Coronary artery (tissue), 2 donors: ENCODE measurements at regions not wholly inside any gene's neighbourhood (a gene's known extent, or its start where the extent isn't known, plus 50 kb on each side); places are given as distances from the start of the nearest gene placed in this dataset.

Experiments used
- DNase-seq: peaks from one replicate; pipeline ENCODE4 v3.0.0-alpha.2; 2017; ENCODE audit warnings: low spot score
- H3K27ac ChIP-seq, 2 donors: fragments of 200-600 bp; sonication (generic); one replicate each; pipeline ENCODE4 v1.5.1; 2016 to 2019
- H3K4me3 ChIP-seq: fragments of 200-600 bp; sonication (generic); 2 replicates; pipeline ENCODE4 v1.5.1; 2016; ENCODE audit warnings: mild to moderate bottlenecking, moderate library complexity
- TF ChIP-seq, protein P1 (sequence below): fragments of 200-600 bp; sonication (generic); IDR thresholded peaks from one replicate; pipeline ENCODE4 v1.5.1; 2019; ENCODE audit warnings: antibody characterized with exemption

DNA sequence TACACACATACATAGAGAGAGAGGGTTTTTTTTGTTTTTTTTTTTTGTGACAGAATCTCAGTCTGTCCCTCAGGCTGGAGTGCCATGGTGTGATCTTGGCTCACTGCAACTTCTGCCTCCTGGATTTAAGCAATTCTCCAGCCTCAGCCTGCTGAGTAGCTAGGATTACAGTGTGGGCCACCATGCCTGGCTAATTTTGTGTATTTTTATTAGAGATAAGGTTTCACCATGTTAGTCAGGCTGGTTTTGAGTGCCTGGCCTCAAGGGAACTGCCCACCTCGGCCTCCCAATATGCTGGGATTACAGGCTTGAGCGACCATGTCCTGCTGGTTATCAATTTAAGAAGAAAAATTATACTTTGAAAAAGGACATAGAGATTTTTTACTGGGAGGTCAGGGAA, 710.6 kb downstream of the SLC6A15 start:
- TF ChIP-seq, protein P1, sequence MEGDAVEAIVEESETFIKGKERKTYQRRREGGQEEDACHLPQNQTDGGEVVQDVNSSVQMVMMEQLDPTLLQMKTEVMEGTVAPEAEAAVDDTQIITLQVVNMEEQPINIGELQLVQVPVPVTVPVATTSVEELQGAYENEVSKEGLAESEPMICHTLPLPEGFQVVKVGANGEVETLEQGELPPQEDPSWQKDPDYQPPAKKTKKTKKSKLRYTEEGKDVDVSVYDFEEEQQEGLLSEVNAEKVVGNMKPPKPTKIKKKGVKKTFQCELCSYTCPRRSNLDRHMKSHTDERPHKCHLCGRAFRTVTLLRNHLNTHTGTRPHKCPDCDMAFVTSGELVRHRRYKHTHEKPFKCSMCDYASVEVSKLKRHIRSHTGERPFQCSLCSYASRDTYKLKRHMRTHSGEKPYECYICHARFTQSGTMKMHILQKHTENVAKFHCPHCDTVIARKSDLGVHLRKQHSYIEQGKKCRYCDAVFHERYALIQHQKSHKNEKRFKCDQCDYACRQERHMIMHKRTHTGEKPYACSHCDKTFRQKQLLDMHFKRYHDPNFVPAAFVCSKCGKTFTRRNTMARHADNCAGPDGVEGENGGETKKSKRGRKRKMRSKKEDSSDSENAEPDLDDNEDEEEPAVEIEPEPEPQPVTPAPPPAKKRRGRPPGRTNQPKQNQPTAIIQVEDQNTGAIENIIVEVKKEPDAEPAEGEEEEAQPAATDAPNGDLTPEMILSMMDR: no peak
- Histone ChIP-seq H3K4me3 (no peak overlapping the region), H3K27ac (no peak overlapping the region)
- no peak for DNase-seq

DNA sequence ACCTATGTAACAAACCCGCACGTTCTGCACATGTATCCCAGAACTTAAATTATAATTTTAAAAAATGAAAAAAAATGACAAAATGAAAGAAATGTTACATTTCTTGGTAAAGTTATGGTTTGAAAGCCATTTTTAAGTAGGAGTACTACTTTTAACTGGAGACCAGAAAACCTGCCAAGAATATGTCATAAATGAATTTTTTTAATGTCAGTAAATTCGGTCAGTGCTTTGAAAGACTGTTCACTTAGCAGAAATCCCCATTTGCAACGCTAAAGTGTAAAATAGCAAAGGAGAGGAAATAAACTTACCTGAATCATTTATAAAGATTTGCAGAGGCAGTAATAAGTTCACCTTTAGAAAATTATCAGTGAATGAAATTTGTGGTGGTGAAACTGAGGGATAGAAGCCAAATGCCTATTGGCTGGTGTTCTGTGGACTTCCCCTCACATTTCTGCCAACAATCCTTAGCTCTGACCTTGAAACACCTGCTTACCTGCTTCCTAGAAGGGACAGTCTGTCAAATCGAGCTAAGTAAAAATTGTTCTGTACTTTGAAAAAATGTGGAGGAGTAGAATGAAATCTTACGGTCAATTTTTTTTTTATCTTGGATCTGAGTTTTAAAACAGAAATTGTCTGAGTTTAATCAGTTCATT, 714.2 kb downstream of the SLC6A15 start:
- TF ChIP-seq, protein P1: no peak
- DNase-seq: no peak

DNA sequence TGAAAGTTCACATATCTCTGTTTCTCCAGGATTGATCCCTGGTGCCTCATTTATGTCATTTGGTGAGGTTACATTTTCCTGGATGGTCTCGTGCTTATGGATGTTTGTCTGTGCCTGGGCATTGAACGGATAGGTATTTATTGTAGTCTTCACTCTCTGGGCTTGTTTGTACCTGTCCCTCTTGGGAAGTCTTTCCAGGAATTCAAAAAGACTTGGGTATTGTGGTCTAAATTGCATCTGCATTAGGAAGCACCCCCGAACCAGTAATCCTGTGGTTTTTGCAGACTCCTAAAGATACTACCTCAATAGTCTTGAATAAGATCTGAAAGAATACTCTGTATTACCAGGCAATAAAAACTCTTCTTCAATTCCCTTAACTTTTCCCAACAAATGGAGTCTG, 720.8 kb downstream of the SLC6A15 start:
- TF ChIP-seq, protein P1: no peak
- DNase-seq: no peak

More for the DNA sequence above, 714.2 kb downstream of the SLC6A15 start:
- Histone ChIP-seq H3K27ac (no peak overlapping the region), H3K4me3 (no peak overlapping the region)

DNA sequence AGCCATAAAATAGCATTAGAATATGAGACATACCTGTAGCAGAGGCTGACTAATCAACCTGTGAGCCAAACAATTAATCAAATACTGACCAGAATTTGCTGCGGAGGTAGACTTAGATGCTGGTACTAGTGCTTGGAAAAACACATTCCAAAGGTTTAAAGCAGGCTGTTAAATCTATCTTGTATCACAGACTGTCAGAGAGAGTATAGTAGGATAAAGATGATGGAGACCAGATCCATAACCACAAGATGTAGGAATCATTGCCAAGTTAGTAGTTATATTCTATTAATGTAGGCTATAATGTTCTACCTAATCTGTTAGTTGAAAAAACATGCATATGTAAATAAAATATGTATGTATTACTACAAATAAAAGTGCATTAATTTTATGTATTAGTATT, 726.2 kb downstream of the SLC6A15 start:
- no peak overlapping the region for H3K27ac ChIP-seq
- no peak overlapping the region for H3K4me3 ChIP-seq
- DNase-seq: no peak
- TF ChIP-seq, protein P1: no peak

More for the DNA sequence above, 720.8 kb downstream of the SLC6A15 start:
- Histone ChIP-seq H3K27ac (no peak overlapping the region), H3K4me3 (no peak overlapping the region)

DNA sequence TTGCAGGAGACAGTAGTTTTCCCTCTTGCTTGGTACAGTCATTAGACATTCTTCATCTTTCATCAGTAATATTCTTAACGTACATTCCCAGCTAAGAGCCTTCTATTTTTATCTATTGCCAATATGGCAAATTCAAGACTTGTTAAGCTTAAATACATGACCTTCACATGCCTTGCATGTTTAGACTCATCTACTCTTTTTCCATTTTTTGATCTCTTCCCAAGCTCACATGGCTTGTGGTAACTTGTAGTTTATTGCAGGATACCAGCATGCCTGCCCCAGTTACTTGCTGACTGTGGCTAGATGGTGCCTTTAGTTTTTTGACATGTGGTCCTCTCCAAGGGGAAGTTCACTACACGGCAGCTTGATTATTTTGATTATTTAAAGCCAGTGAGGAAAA, 729.0 kb downstream of the SLC6A15 start:
- TF ChIP-seq, protein P1: no peak
- no peak for DNase-seq
- H3K27ac ChIP-seq: no peak overlapping the region
- H3K4me3 ChIP-seq: no peak overlapping the region

DNA sequence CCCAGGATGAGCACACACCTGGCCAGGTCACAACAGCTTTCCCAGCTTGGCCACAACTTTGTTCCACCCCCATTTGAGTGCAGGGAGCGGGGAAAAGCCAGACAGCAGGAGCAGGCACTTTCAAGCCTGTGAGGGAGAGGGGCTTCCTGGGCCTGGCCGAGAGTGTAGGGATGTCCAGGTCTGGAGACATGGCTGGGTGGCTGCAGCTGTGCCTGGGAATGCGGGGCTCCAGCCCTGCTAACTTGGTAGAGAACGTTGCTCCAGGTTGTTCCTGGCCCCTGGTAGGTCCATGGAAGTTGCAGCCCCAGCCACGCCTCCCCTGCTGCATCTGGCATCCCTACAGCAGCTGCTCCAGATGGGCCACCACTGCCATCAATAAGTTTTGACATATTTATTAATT, 738.5 kb downstream of the SLC6A15 start:
- TF ChIP-seq, protein P1: no peak
- DNase-seq: no peak
- H3K4me3 ChIP-seq: no peak overlapping the region
- H3K27ac ChIP-seq: no peak overlapping the region

DNA sequence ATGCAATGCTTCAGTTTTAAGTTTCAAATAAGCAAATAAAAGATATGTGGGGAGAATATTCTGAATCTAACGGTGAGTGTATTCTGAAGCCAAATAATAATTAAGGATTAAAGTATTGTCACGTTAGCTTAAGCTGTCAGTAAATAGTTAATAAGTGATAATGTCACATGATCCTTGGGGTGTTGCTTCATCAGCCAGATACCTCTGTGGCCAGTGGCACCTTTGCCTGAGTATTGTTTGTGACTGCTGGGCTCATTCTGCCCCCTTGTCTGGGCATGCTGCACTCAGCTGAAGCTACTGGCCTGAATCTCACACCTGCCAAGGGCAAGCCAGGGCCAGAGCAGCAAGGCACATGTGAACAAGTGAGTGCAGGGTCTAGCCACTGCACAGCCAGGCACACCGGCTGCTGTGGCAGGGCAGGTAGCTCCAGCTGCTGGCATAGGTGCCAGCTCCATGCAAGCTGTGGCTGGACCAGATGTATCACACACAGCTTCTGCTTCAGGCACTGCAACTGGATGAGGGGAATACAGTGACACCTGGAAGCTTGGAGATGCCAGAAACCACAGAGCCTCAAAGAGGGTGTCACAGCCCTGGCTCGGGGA, 739.7 kb downstream of the SLC6A15 start:
- DNase-seq: no peak
- TF ChIP-seq, protein P1: no peak

More for the DNA sequence above, 739.7 kb downstream of the SLC6A15 start:
- H3K27ac ChIP-seq: no peak overlapping the region
- no peak overlapping the region for H3K4me3 ChIP-seq
